ENCODE measurements at regions not wholly inside any gene's neighbourhood (a gene's known extent, or its start where the extent isn't known, plus 50 kb on each side); places are given as distances from the start of the nearest gene placed in this dataset.
A peak's percentile ranks its signal among the peaks of the same experiment; 100 is the strongest.

- DNase-seq = no peak
Observed at GRCh38 chr12:62098132-62098531, 162.1 kb upstream of the USP15 start.

GRCh38 chr12:62103748-62104147 is 156.5 kb upstream of the USP15 start:
- no peak for DNase-seq

GRCh38 chr12:62106547-62107185 is 153.5 kb upstream of the USP15 start:
- DNase-seq = no peak

- no peak for DNase-seq
Observed at GRCh38 chr12:62113366-62114011, 146.7 kb upstream of the USP15 start.

- DNase-seq = no peak
Observed at GRCh38 chr12:62116986-62117385, 143.2 kb upstream of the USP15 start.

- DNase-seq = peak in 1 of 2 experiments; percentile 49
Observed at GRCh38 chr12:62123721-62124203, 136.4 kb upstream of the USP15 start.

GRCh38 chr12:62127516-62127915 is 132.7 kb upstream of the USP15 start:
- no peak for DNase-seq

GRCh38 chr12:62128175-62128975 is 131.8 kb upstream of the USP15 start:
- DNase-seq = no peak

- no peak for DNase-seq
Observed at GRCh38 chr12:62129291-62129690, 130.9 kb upstream of the USP15 start.

GRCh38 chr12:62130402-62130801 is 129.8 kb upstream of the USP15 start:
- DNase-seq = no peak

GRCh38 chr12:62130834-62131552 is 129.2 kb upstream of the USP15 start:
- DNase-seq = no peak

- DNase-seq = no peak
Observed at GRCh38 chr12:62133440-62133839, 126.8 kb upstream of the USP15 start.

GRCh38 chr12:62135553-62136200 is 124.5 kb upstream of the USP15 start:
- DNase-seq = no peak

GRCh38 chr12:62136496-62136895 is 123.7 kb upstream of the USP15 start:
- DNase-seq = no peak

GRCh38 chr12:62138527-62138926 is 121.7 kb upstream of the USP15 start:
- DNase-seq = no peak

GRCh38 chr12:62146318-62146717 is 113.9 kb upstream of the USP15 start:
- no peak for DNase-seq

GRCh38 chr12:62158013-62158412 is 102.2 kb upstream of the USP15 start:
- DNase-seq = no peak

- DNase-seq = no peak
Observed at GRCh38 chr12:62158461-62159360, 101.5 kb upstream of the USP15 start.

- no peak for DNase-seq
Observed at GRCh38 chr12:62162214-62162613, 98.0 kb upstream of the USP15 start.

- no peak for DNase-seq
Observed at GRCh38 chr12:62163368-62163767, 96.8 kb upstream of the USP15 start.

- DNase-seq = no peak
Observed at GRCh38 chr12:62164036-62164435, 96.2 kb upstream of the USP15 start.

GRCh38 chr12:62166525-62166924 is 93.7 kb upstream of the USP15 start:
- no peak for DNase-seq

Measured in SW 1271 (cell line).